ENCODE measurements at regions not wholly inside any gene's neighbourhood (a gene's known extent, or its start where the extent isn't known, plus 50 kb on each side); places are given as distances from the start of the nearest gene placed in this dataset.
"Not testable (repeated sequence)": the region's sequence is repeated elsewhere in the genome, so short reads cannot be mapped to it uniquely, and the experiment has no call there.

DNA sequence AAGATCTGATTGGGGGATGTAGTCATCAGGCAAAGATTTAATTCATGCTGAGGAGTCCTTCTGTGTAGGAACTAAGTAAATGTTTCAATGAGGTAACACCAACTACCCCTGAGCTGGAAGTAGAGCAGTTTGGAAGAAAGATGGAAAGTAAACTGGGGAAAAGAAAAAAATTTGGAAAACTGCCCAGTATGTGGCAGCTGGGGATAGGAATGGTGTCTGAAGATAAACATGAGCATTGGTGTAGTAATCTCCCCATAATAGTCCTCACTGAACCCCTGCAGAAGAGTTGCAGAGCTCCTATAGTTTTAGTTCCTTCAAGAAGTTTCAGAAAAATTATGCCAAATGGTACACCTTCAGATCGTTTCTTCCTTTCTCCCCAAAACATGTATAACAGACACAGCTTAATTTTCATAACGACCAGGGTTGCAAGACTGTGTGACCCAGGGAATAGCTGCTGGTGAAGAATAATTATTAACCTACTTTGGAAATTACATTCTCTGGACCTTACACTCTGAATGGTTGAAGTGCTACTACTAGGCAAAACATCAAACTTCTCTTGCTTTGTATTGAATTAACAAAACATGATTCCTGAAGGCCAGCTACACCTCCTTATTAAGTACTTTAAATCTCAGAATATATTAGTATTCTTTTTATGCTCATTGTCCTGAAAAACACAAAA, 446.4 kb upstream of the NRG3 start:
- no peaks in the 10 kb centered on the region for H3K9me3 Mint-ChIP-seq (ENCODE audit: unreplicated experiment)
- H3K27ac ChIP-seq (ENCODE audit: low read depth, low read length), result no peak overlapping the region

DNA sequence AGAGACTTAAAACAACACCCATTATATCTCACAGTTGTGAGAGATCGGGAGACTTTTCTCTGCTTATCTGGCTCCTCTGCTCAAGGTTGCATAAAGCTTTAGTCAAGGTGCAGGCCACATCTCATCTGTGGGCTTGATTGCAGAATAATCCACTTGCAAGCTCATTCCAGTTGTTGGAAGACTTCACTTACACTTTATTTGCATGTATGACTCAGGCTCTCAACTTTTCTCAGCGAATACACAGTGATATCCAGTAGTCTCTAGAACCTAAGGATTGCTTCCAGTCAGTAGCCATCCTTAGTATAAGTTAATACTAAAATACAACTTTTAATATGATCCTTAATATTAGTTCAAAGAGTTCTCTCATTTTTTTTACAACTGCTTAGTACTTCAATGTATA, 435.5 kb upstream of the NRG3 start:
- H3K27me3 Mint-ChIP-seq (ENCODE audit: low read depth, unreplicated experiment), result no peaks in the 10 kb centered on the region
- H3K4me3 Mint-ChIP-seq (ENCODE audit: unreplicated experiment), result no peak overlapping the region
- FAIRE-seq, result no peak
- TF ChIP-seq EZH2 (IDR thresholded peaks at IDR 0.05; ENCODE audit: insufficient read depth, low read length), result no peak
- TF ChIP-seq, protein P1, sequence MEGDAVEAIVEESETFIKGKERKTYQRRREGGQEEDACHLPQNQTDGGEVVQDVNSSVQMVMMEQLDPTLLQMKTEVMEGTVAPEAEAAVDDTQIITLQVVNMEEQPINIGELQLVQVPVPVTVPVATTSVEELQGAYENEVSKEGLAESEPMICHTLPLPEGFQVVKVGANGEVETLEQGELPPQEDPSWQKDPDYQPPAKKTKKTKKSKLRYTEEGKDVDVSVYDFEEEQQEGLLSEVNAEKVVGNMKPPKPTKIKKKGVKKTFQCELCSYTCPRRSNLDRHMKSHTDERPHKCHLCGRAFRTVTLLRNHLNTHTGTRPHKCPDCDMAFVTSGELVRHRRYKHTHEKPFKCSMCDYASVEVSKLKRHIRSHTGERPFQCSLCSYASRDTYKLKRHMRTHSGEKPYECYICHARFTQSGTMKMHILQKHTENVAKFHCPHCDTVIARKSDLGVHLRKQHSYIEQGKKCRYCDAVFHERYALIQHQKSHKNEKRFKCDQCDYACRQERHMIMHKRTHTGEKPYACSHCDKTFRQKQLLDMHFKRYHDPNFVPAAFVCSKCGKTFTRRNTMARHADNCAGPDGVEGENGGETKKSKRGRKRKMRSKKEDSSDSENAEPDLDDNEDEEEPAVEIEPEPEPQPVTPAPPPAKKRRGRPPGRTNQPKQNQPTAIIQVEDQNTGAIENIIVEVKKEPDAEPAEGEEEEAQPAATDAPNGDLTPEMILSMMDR (IDR thresholded peaks at IDR 0.05; ENCODE audit: insufficient read depth, low read depth, low read length), result no peak
- Histone ChIP-seq H3K27ac (ENCODE audit: low read depth, low read length) (no peak overlapping the region), H3K36me3 (ENCODE audit: insufficient read depth, low read length) (no peaks in the 10 kb centered on the region), H3K27me3 (ENCODE audit: insufficient read depth, low read length) (no peaks in the 10 kb centered on the region), H3K9ac (ENCODE audit: low read length) (no peak overlapping the region), H4K20me1 (ENCODE audit: insufficient read depth, low read length) (no peaks in the 10 kb centered on the region), H3K4me3 (ENCODE audit: insufficient read depth, low read depth, low read length) (no peak overlapping the region), H2AFZ (ENCODE audit: low read depth, low read length) (no peak overlapping the region), H3K4me1 (ENCODE audit: insufficient read depth, low read length) (no peaks in the 10 kb centered on the region), H3K79me2 (ENCODE audit: insufficient read depth, low read length) (no peaks in the 10 kb centered on the region), H3K9me3 (ENCODE audit: insufficient read depth, low read depth, low read length) (no peaks in the 10 kb centered on the region), H3K4me2 (ENCODE audit: low read length) (no peak overlapping the region)
- peaks cover 3% of the 10 kb centered on the region for H3K9me3 Mint-ChIP-seq (ENCODE audit: unreplicated experiment)
- no peak for DNase-seq (ENCODE audit: low read depth)
- H3K27ac Mint-ChIP-seq (ENCODE audit: unreplicated experiment), result no peak overlapping the region
- no peaks in the 10 kb centered on the region for H3K4me1 Mint-ChIP-seq (ENCODE audit: low read depth, unreplicated experiment)
- H3K36me3 Mint-ChIP-seq (ENCODE audit: low read depth, unreplicated experiment), result no peaks in the 10 kb centered on the region

More for the DNA sequence above, 446.4 kb upstream of the NRG3 start:
- FAIRE-seq, result no peak
- Histone ChIP-seq H3K79me2 (ENCODE audit: insufficient read depth, low read length) (no peaks in the 10 kb centered on the region), H3K27me3 (ENCODE audit: insufficient read depth, low read length) (no peaks in the 10 kb centered on the region), H3K4me1 (ENCODE audit: insufficient read depth, low read length) (no peaks in the 10 kb centered on the region), H4K20me1 (ENCODE audit: insufficient read depth, low read length) (no peaks in the 10 kb centered on the region), H3K9ac (ENCODE audit: low read length) (no peak overlapping the region), H3K4me2 (ENCODE audit: low read length) (no peak overlapping the region), H3K36me3 (ENCODE audit: insufficient read depth, low read length) (no peaks in the 10 kb centered on the region), H3K9me3 (ENCODE audit: insufficient read depth, low read depth, low read length) (no peaks in the 10 kb centered on the region), H2AFZ (ENCODE audit: low read depth, low read length) (no peak overlapping the region), H3K4me3 (ENCODE audit: insufficient read depth, low read depth, low read length) (no peak overlapping the region)
- no peaks in the 10 kb centered on the region for H3K27me3 Mint-ChIP-seq (ENCODE audit: low read depth, unreplicated experiment)
- H3K36me3 Mint-ChIP-seq (ENCODE audit: low read depth, unreplicated experiment), result no peaks in the 10 kb centered on the region
- H3K27ac Mint-ChIP-seq (ENCODE audit: unreplicated experiment), result no peak overlapping the region
- DNase-seq (ENCODE audit: low read depth), result no peak
- H3K4me1 Mint-ChIP-seq (ENCODE audit: low read depth, unreplicated experiment), result no peaks in the 10 kb centered on the region
- TF ChIP-seq, protein P1 (IDR thresholded peaks at IDR 0.05; ENCODE audit: insufficient read depth, low read depth, low read length), result no peak
- TF ChIP-seq EZH2 (IDR thresholded peaks at IDR 0.05; ENCODE audit: insufficient read depth, low read length), result no peak
- H3K4me3 Mint-ChIP-seq (ENCODE audit: unreplicated experiment), result no peak overlapping the region

DNA sequence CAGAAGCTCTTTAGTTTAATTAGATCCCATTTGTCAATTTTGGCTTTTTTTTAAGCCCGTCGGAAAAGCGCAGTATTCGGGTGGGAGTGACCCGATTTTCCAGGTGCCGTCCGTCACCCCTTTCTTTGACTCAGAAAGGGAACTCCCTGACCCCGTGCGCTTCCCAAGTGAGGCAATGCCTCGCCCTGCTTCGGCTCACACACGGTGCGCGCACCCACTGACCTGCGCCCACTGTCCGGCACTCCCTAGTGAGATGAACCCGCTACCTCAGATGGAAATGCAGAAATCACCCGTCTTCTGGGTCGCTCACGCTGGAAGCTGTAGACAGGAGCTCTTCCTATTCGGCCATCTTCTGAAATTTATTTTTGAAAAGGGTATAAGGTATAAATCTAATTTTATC, 433.4 kb upstream of the NRG3 start:
- not testable (repeated sequence) for H3K4me1 ChIP-seq (ENCODE audit: insufficient read depth, low read length); H3K9ac ChIP-seq (ENCODE audit: low read length); H3K27ac Mint-ChIP-seq (ENCODE audit: unreplicated experiment); H3K9me3 ChIP-seq (ENCODE audit: insufficient read depth, low read depth, low read length); H3K4me3 Mint-ChIP-seq (ENCODE audit: unreplicated experiment); DNase-seq (ENCODE audit: low read depth); H3K27ac ChIP-seq (ENCODE audit: low read depth, low read length); H3K4me2 ChIP-seq (ENCODE audit: low read length); H3K36me3 ChIP-seq (ENCODE audit: insufficient read depth, low read length); H4K20me1 ChIP-seq (ENCODE audit: insufficient read depth, low read length); H2AFZ ChIP-seq (ENCODE audit: low read depth, low read length); H3K79me2 ChIP-seq (ENCODE audit: insufficient read depth, low read length); H3K36me3 Mint-ChIP-seq (ENCODE audit: low read depth, unreplicated experiment); H3K27me3 ChIP-seq (ENCODE audit: insufficient read depth, low read length); H3K4me1 Mint-ChIP-seq (ENCODE audit: low read depth, unreplicated experiment); H3K4me3 ChIP-seq (ENCODE audit: insufficient read depth, low read depth, low read length); H3K9me3 Mint-ChIP-seq (ENCODE audit: unreplicated experiment); H3K27me3 Mint-ChIP-seq (ENCODE audit: low read depth, unreplicated experiment); FAIRE-seq

Data from astrocyte (in vitro differentiated cells and primary cell).